HUDEP-2 (cell line): ENCODE measurements at regions not wholly inside any gene's neighbourhood (a gene's known extent, or its start where the extent isn't known, plus 50 kb on each side); places are given as distances from the start of the nearest gene placed in this dataset.

Experiments
- DNase-seq, 76 experiments: peaks; one replicate each; lab custom pipeline; 2025; ENCODE audit not compliant: unreplicated experiment in 76 of 76; lab: John Stamatoyannopoulos, UW

GRCh38 chr11:121755906-121756305 lies 303.1 kb upstream of the SORL1-AS1 start:
- DNase-seq, result no peak

DNA sequence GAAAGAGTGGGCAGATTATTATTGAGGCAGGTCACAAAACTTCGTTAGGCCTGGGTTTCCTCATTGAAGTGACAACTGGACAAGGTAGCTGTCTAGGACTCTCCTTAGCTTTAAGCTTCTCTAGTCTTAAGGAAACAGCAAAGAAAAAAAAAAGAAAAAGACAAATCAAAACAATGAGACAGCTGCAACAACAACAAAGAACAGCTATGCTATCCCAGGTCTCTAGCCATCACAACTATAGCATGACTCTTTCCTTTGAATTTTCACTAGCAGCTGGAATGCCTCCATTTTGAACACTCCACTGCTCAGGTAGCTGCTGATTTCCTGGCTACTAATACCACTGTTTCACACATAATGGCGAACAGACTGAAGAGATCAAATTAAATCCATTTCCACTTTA lies 302.4 kb upstream of the SORL1-AS1 start:
- no peak for DNase-seq

GRCh38 chr11:121754598-121754997 lies 301.8 kb upstream of the SORL1-AS1 start:
- DNase-seq, result no peak

DNA sequence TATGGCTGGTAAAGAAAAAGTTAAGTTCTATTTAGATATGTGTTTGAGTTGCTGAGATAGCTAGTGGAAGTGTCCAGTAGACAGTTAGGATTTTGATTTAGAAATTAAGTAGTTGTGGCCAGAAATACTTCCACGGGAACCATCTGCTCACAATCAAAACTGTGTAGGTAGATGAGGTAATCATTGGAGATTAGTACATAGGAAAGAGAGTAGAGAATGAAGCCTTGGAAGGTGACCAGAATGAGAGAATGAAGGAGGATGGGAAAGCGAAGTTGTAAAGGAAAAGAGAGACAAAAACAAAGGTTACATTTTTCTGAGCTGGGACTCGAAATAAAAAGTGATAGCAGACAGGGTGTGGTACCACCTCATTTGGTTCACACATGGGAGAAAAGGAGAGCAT lies 296.9 kb upstream of the SORL1-AS1 start:
- no peak for DNase-seq

DNA sequence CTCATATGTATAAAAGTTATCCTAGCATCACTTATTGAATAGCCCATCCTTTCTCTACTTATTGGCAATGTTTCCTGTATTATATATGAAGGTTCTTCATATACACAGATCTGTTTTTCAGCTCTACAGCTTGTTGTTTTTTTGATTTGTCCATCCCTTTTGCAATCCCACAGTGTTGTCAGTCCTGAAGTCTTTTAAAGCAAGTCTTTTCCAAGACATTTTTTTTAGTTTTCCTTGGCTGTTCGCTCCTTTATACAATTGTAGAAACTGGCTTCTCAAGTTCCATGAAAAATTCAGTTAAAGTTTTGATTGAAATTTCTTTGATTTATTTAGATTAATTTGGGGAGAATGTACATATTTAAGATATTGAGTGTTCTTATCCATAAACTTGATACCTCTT lies 295.3 kb upstream of the SORL1-AS1 start:
- no peak for DNase-seq

- no peak for DNase-seq
These were observed 290.5 kb upstream of the SORL1-AS1 start for GRCh38 chr11:121743285-121743684.

DNA sequence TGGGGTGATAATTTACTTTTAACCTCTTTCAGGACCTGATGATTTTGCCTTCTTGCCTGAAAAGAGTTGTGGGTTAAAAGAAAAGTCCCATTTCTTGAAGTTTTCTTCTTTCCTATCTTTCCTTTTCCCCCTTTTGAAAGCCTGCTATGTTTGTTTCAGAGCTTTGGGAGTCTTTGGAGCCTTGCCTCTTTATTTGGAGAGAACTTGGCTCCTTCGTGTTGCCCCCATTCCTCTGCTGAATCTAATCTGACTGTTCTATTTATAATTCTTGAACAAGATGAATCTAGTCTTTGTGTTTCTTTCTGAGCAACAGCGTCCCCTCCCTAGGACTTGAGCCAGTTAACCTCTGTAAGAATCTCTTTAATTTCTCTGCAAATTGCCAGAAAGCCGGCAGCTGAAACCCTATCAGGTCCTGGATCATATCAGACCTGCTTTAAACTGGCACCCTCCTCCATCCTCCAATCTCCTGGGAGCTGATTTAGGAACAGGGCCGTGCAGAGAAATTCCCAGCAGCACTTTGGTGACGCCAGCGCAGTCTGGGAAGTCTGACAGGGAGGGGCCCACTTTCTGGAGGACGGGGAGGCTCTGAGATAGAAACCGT lies 289.1 kb upstream of the SORL1-AS1 start:
- DNase-seq, result no peak

GRCh38 chr11:121741351-121741760 lies 288.6 kb upstream of the SORL1-AS1 start:
- DNase-seq, result no peak

- no peak for DNase-seq
These were observed 288.1 kb upstream of the SORL1-AS1 start for GRCh38 chr11:121740902-121741301.

GRCh38 chr11:121733858-121734257 lies 281.1 kb upstream of the SORL1-AS1 start:
- no peak for DNase-seq

DNA sequence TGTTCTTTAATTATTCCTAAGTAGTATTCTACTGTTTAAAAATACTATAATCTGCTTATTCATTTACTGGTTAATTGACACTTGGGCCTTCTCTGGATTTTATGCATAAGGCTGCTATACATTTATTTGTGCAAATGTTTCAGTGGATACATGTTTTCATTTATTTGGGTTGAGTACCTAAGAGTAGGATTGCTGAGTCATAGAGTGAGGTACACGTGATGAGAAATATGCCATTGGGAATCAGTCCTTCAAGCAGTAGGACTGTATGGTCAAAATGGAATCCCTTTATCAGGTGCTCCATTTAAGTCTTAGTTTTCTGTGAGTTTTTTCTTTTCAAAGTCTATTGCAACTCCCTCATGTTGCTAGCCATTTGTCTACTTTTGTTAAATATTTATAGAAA lies 275.2 kb upstream of the SORL1-AS1 start:
- no peak for DNase-seq

GRCh38 chr11:121723246-121723741 lies 270.5 kb upstream of the SORL1-AS1 start:
- DNase-seq, result no peak

DNA sequence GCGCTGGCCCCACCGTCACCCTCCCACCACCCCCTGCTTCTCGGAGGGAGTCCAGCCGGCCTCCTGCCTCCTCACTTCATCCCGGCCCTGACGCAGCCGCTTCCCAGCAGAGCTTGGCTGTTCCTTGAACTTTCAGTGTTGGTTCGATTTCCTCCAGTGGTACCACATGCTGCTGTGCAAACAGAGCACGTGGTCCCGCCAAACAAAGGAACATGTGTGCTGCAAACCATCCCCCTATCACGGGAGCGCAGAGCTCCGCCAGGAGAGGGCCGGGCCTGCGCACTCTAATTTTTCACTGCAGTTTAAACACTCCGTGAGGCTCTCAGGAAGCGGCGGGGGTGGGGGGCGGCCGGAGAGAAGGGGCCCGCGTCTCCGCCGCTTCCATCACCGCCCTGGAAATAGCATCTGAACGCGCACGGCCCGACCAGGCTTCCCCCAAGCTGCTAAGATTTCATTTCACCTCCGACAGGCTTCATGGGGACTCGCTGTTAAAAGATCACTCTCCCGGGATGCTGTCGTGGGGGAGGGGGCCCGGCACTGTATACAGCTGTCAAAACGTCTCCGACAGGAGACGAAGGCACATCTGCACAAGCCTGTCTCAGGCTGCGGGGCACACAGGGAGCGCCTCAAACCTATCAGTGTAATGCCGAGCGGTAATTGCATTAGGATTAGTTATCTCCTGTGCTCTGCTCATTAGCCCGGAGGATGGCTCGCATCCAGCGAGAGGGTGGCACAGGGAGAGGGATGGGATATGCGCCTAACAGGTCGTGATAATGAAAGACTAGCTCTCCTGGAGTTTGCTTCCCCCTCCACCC lies 269.9 kb upstream of the SORL1-AS1 start:
- no peak for DNase-seq

DNA sequence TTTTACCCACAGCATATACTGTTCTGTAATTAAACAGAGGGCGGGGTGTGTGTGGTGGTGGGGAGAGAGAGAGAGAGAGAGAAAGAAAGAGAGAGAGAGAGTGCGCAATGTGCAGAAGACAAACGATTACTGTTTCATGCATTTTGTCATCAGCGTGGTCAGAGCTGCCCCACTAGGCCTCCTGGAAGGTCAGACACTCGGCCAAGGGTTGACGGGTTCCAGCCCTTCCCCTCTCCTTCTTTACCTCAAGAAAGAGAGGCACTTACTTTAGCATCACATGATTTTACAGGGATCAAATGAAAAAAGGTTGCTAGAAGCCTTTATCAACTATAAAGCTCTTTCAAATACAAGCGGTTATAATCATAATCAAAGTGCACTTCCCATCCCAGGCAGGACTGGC lies 269.2 kb upstream of the SORL1-AS1 start:
- DNase-seq, result no peak

- no peak for DNase-seq
These were observed 268.7 kb upstream of the SORL1-AS1 start for GRCh38 chr11:121721448-121721847.

DNA sequence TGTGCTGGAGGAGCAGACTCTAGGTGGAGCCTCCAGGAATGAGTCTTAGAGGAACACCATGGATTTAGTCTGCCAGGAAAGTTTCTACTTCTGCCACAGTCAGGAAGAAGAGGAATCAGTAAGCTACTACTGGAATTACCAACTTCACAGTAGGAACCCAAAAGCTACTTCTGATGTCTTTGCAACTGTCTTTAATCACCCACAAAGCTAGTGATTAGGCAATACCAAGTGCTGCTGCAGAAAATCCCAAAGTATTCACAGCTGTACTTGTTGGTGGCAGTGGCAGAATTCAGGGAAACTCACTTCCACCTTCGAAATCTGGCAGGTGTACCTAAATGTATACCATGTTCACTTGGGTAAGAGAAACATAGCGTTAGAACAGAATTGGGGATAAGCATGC lies 264.5 kb upstream of the SORL1-AS1 start:
- DNase-seq, result no peak

DNA sequence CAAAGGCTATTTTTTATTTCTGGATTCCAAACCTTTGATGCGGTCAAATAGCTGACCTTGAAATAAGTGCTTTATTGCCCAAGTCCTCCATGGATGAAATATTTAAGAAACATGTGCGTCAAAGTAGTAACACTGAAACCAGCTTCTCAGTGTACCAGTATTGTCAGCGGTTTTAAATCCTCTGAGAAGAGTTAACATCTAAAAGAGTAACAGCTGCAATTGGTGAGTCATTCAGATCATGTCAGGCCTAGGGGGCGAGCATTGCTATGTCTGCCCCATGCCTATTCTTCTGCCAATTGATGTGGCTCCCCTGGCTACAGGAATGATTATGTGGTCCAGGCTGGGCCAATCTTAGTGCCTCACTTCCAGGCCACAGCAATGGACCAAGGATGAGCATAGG lies 263.3 kb upstream of the SORL1-AS1 start:
- DNase-seq, result no peak

DNA sequence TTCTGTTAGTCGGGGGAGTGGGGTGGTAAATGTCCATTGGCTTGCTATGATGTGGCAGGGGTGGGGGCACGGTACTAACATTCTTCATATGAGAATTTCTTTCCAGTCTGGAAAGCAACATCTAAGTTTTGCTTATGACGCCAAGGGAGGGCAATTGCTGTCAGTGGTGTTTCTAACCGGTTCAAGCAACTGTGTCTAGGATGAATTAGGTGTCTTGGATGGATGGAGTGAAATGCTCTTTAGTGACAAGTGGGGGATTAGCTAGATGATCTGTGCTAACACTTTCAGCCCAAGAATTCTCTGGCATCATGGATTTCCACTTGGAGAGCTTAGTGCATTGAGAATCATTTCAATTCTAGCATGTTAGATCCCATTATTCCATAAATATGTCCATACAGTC lies 262.6 kb upstream of the SORL1-AS1 start:
- no peak for DNase-seq

GRCh38 chr11:121714351-121714750 lies 261.6 kb upstream of the SORL1-AS1 start:
- DNase-seq, result no peak

- DNase-seq, result no peak
These were observed 259.2 kb upstream of the SORL1-AS1 start for GRCh38 chr11:121711939-121712338.

DNA sequence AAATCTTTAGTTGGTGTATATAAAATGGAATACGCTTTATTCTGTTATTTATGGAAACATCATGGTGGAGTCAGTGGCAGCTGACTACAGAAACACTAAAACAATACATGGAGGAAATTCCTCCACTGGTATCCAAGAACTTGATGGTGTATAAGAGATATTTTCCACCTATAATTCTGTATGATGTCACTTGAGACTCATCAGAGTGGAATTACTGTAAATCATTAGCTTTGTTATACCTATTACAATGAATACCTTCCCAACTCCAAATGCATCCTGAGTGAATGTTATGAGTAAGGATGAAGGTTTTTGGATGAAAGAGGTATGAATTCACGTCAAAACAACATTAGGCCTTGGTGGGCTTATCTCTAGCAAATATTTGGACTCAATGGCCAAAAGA lies 258.5 kb upstream of the SORL1-AS1 start:
- no peak for DNase-seq

- no peak for DNase-seq
These were observed 254.2 kb upstream of the SORL1-AS1 start for GRCh38 chr11:121706884-121707420.
